ENCODE measurements at regions not wholly inside any gene's neighbourhood (a gene's known extent, or its start where the extent isn't known, plus 50 kb on each side); places are given as distances from the start of the nearest gene placed in this dataset.

- no peak for DNase-seq
Measured at GRCh38 chr10:128462844-128463243, 336.6 kb upstream of the MKI67 start.

DNA sequence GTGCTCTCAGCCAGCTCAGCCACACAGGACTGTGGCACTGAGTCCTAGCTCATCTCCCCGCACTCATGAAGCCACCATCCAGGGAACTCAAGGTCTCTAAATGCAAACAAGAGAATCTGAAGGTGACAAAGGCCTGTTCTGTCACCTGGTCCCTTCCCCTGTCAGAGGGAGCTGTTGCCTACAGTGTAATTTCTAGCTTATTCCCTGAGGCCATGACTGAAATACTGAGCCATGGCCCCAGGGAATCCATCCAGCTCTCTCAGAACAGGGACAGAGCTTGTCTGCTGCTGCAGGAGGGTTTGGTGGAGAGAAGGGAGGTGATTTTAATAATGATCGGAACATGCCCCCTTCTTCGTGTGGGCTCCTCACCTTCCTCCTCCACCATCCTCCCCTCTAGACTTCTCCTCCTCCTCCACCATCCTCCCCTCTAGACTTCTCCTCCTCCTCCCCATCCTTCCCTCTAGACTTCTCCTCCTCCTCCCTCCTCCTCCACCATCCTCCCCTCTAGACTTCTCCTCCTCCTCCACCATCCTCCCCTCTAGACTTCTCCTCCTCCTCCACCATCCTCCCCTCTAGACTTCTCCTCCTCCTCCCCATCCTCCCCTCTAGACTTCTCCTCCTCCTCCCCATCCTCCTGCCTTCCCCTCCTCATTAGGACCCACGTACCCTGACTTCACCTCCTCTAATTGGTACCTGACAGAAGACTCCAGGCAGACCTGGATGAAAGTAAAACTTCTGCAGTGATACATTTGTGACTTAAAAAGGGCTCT lies 338.0 kb upstream of the MKI67 start:
- peak in 22 of 56 donors; percentile 8 to 81 (median 32) for DNase-seq

DNA sequence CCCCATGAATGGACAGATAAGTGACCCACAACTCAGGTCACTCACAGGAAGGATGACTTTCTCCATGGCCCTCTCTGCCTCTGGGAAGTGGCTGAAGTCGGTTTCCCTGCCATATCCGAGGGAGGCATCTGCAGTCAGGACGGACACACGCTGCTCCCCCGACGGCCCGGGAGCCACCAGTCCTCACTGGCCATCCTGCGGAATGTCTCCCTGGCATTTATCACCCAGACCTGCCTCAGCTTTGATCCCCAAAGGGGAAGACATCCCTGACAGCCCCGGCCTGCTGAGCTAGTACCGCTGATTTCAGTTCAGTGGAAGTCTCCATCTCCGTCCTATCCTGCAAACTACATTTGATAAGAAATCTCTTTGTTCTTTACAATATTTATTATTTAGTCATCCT lies 339.5 kb upstream of the MKI67 start:
- DNase-seq: no peak

- DNase-seq: no peak
Measured at GRCh38 chr10:128466831-128467371, 340.7 kb upstream of the MKI67 start.

DNA sequence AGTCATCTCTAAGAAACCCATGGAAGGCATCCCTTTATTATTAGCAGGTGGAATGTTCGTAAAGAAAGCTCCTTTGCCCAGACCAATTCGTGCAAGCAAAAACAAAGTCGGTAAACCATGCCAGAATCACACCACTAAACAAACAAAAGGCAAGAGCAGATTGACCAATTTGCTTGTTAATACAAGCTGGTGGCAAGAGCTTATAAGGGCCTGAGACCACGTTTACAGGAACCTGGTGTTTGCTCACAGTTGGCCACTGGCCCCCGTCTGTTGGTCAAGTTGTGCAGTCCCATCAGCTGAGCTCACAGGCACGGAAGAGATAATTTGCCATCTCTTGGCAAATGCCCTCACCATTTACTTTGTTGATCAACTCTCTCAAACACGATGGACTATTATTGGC lies 342.2 kb upstream of the MKI67 start:
- DNase-seq: no peak

DNA sequence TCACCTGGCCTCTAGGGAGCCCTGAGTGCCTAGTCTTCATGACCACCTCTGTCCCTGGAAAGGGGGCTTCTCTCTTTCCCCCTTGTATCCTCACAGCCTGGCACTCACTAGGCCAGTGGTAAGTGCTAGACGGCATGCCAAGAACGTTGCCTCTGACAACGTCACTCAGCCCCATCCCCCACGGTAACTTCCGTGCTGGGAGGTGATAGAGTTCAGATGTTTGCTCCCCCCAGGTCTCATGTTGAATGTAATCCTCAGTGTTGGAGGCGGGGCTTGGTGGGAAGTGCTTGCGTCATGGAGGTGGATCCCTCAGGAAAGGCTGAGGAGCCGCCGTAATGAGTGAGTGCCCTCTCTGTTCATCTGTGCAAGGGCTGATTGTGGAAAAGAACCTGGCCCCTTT lies 343.3 kb upstream of the MKI67 start:
- no peak for DNase-seq

- DNase-seq: peak in 2 of 56 donors; percentile 3 to 4
Measured at GRCh38 chr10:128470321-128470965, 344.2 kb upstream of the MKI67 start.

DNA sequence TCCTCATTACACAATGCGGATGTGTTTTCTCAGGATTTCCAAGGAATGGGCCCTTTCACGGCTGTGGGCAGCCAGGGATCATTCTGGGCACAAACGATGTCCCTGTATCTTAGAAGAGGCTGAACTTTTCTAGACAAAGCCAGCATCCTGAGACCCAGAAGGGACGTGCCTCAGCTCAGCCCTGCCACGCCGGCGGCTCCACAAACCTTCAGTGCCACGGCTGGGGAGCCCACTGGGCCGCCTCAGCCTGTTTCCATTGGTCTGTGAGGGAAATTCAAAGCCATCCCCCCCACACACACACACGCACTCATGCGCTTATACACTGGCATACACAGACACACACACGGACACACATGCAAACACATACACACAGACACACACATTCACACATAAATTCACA lies 344.9 kb upstream of the MKI67 start:
- DNase-seq: no peak

DNA sequence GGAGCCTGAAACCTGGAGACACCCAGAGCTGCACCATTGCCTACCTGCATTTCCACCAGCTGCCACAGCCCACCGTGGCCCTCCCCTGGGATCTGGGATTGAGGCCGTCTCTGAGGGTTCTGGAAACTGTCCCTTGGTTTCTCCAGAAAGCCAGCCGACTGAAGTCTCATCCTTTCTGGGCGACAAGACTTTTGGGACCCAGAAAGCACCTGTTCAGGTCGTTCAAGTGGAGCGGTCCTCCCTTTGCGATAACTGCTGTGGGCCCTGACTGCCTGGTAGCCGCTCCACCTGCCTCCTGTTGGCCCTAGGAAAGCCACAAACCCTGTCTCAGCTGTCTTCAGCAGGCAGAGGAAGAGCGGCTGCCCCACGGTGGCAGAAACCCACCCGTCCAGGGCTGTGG lies 346.0 kb upstream of the MKI67 start:
- DNase-seq: no peak

- DNase-seq: no peak
Measured at GRCh38 chr10:128473396-128473795, 347.2 kb upstream of the MKI67 start.

GRCh38 chr10:128473911-128474310 lies 347.7 kb upstream of the MKI67 start:
- no peak for DNase-seq

- no peak for DNase-seq
Measured at GRCh38 chr10:128474571-128474970, 348.3 kb upstream of the MKI67 start.

- DNase-seq: no peak
Measured at GRCh38 chr10:128475686-128476367, 349.6 kb upstream of the MKI67 start.

DNA sequence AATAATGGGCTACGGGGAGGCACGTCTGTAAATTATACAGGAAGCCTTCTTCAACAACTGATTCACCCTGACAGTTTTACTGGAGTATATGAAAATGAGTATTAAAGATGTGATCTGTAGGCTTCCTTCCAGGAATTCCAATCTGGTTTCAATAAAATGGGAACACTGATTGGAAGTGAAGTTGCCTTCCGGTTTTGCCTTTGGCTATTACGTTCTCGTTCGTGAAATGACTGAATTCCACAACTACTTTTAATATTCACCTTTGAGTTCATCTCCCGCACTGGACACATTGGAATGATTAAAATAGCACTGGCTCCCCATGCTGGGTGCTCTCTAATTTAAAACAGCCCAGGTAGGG lies 350.1 kb upstream of the MKI67 start:
- no peak for DNase-seq

GRCh38 chr10:128476845-128477244 lies 350.6 kb upstream of the MKI67 start:
- no peak for DNase-seq

- no peak for DNase-seq
Measured at GRCh38 chr10:128480601-128481000, 354.4 kb upstream of the MKI67 start.

- DNase-seq: no peak
Measured at GRCh38 chr10:128481152-128481840, 355.1 kb upstream of the MKI67 start.

- DNase-seq: no peak
Measured at GRCh38 chr10:128482052-128482451, 355.8 kb upstream of the MKI67 start.

- no peak for DNase-seq
Measured at GRCh38 chr10:128483216-128483615, 357.0 kb upstream of the MKI67 start.

- DNase-seq: no peak
Measured at GRCh38 chr10:128484041-128484440, 357.8 kb upstream of the MKI67 start.

- no peak for DNase-seq
Measured at GRCh38 chr10:128485701-128486235, 359.5 kb upstream of the MKI67 start.

DNA sequence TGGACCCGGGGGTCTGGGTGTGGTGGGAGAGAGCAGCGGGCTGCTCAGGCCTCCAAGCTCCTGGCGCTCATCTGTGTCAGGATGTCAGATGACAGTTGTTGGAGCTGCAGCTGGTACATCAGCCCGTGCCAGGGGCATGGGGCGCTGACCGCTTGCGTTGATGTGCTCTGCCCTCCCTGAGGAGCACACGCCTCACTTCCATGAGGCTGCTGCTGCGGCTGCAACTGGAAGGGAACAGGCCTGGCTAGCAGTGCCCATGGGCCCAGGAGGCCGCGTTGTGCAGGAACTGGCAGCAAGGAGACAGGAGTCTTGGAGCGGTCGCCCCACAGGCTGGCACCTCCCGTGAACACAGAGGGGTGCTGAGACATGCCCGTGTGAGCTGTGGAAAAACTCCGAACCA lies 361.3 kb upstream of the MKI67 start:
- no peak for DNase-seq
